Parathyroid adenoma (tissue), 2 donors: ENCODE measurements at regions not wholly inside any gene's neighbourhood (a gene's known extent, or its start where the extent isn't known, plus 50 kb on each side); places are given as distances from the start of the nearest gene placed in this dataset.
"Not testable (repeated sequence)": the region's sequence is repeated elsewhere in the genome, so short reads cannot be mapped to it uniquely, and the experiment has no call there.

Experiments
- H2AFZ ChIP-seq: fragments of 300-600 bp; sonication (generic); one replicate; pipeline ENCODE4 v1.7.0; 2017; ENCODE audit warnings: antibody characterized with exemption, mild to moderate bottlenecking
- H3K27ac ChIP-seq: fragments of 300-600 bp; sonication (generic); one replicate; pipeline ENCODE4 v1.7.0; 2017
- H3K27me3 ChIP-seq: fragments of 300-600 bp; sonication (generic); one replicate; pipeline ENCODE4 v1.7.0; 2017; ENCODE audit warnings: low read length; ENCODE audit not compliant: control insufficient read depth, insufficient read depth
- H3K36me3 ChIP-seq: fragments of 300-600 bp; sonication (generic); one replicate; pipeline ENCODE4 v1.7.0; 2017; ENCODE audit warnings: low read length; ENCODE audit not compliant: control insufficient read depth, insufficient read depth
- H3K4me1 ChIP-seq: fragments of 300-600 bp; sonication (generic); one replicate; pipeline ENCODE4 v1.7.0; 2017; ENCODE audit warnings: control low read depth
- H3K4me2 ChIP-seq: fragments of 300-600 bp; sonication (generic); one replicate; pipeline ENCODE4 v1.7.0; 2017; ENCODE audit warnings: low read length
- H3K4me3 ChIP-seq: fragments of 300-600 bp; sonication (generic); one replicate; pipeline ENCODE4 v1.7.0; 2017; ENCODE audit warnings: low read depth, low read length
- H3K79me2 ChIP-seq: fragments of 300-600 bp; sonication (generic); one replicate; pipeline ENCODE4 v1.7.0; 2017; ENCODE audit warnings: control low read depth
- H3K9ac ChIP-seq: fragments of 300-600 bp; sonication (generic); one replicate; pipeline ENCODE4 v1.7.0; 2017; ENCODE audit warnings: mild to moderate bottlenecking
- H3K9me3 ChIP-seq: fragments of 300-600 bp; sonication (generic); one replicate; pipeline ENCODE4 v1.7.0; 2017; ENCODE audit warnings: low read length; ENCODE audit not compliant: control insufficient read depth
- TF ChIP-seq, protein P1 (sequence below): fragments of 300-600 bp; sonication (generic); IDR thresholded peaks from one replicate; pipeline ENCODE4 v1.7.0; 2017; ENCODE audit warnings: antibody characterized with exemption, mild to moderate bottlenecking
- donor health status: primary hyperparathyroidism.

DNA sequence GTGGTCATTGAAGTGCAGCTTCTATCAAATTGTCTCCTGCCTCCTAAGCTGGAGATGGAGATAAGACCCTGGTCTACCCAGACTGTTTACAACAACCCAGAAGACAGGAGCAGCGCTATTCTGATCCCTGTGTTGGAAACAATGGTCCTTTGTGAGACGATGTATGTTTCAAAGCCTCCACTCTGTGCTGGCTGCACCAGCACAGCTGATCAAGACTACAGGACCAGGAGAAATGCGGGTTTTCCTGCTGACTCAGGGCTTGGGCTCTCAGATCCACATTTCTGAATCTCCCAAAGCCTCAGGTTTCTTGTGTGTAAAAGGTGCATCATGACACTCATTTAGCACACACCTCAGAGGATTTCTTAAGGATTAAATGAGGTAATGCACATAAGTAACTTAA lies 92.0 kb downstream of the POU3F3 start:
- Histone ChIP-seq H3K9me3 (no peaks in the 10 kb centered on the region), H3K36me3 (no peaks in the 10 kb centered on the region), H3K27me3 (no peaks in the 10 kb centered on the region), H2AFZ (no peak overlapping the region), H3K27ac (no peak overlapping the region), H3K4me2 (no peak overlapping the region), H3K4me1 (no peaks in the 10 kb centered on the region), H3K9ac (no peak overlapping the region), H3K79me2 (no peaks in the 10 kb centered on the region), H3K4me3 (no peak overlapping the region)
- TF ChIP-seq, protein P1, sequence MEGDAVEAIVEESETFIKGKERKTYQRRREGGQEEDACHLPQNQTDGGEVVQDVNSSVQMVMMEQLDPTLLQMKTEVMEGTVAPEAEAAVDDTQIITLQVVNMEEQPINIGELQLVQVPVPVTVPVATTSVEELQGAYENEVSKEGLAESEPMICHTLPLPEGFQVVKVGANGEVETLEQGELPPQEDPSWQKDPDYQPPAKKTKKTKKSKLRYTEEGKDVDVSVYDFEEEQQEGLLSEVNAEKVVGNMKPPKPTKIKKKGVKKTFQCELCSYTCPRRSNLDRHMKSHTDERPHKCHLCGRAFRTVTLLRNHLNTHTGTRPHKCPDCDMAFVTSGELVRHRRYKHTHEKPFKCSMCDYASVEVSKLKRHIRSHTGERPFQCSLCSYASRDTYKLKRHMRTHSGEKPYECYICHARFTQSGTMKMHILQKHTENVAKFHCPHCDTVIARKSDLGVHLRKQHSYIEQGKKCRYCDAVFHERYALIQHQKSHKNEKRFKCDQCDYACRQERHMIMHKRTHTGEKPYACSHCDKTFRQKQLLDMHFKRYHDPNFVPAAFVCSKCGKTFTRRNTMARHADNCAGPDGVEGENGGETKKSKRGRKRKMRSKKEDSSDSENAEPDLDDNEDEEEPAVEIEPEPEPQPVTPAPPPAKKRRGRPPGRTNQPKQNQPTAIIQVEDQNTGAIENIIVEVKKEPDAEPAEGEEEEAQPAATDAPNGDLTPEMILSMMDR: no peak

GRCh38 chr2:104947456-104947855 lies 90.4 kb upstream of the MRPS9 start:
- not testable (repeated sequence) for H3K9me3 ChIP-seq, H3K9ac ChIP-seq, H3K79me2 ChIP-seq, H3K4me2 ChIP-seq, H2AFZ ChIP-seq, H3K36me3 ChIP-seq, H3K27ac ChIP-seq, H3K27me3 ChIP-seq, H3K4me1 ChIP-seq, H3K4me3 ChIP-seq

GRCh38 chr2:104952976-104953375 lies 84.9 kb upstream of the MRPS9 start:
- H3K79me2 ChIP-seq: no peaks in the 10 kb centered on the region
- H3K9ac ChIP-seq: no peak overlapping the region
- no peaks in the 10 kb centered on the region for H3K4me1 ChIP-seq
- H3K27ac ChIP-seq: no peak overlapping the region
- H2AFZ ChIP-seq: no peak overlapping the region
- TF ChIP-seq, protein P1: no peak
- no peaks in the 10 kb centered on the region for H3K36me3 ChIP-seq
- H3K9me3 ChIP-seq: no peaks in the 10 kb centered on the region
- H3K27me3 ChIP-seq: no peaks in the 10 kb centered on the region
- no peak overlapping the region for H3K4me2 ChIP-seq
- H3K4me3 ChIP-seq: no peak overlapping the region

- H3K9me3 ChIP-seq: peaks cover 5% of the 10 kb centered on the region
- H2AFZ ChIP-seq: no peak overlapping the region
- H3K79me2 ChIP-seq: no peaks in the 10 kb centered on the region
- no peak overlapping the region for H3K4me3 ChIP-seq
- no peaks in the 10 kb centered on the region for H3K36me3 ChIP-seq
- no peaks in the 10 kb centered on the region for H3K27me3 ChIP-seq
- no peak overlapping the region for H3K27ac ChIP-seq
- TF ChIP-seq, protein P1: no peak
- H3K4me2 ChIP-seq: no peak overlapping the region
- no peak overlapping the region for H3K9ac ChIP-seq
- H3K4me1 ChIP-seq: no peaks in the 10 kb centered on the region
These were observed 72.0 kb upstream of the MRPS9 start for GRCh38 chr2:104965900-104966299.

GRCh38 chr2:104969564-104969963 lies 68.3 kb upstream of the MRPS9 start:
- Histone ChIP-seq H3K4me3 (no peak overlapping the region), H3K79me2 (no peaks in the 10 kb centered on the region), H3K9ac (no peak overlapping the region), H3K9me3 (no peaks in the 10 kb centered on the region), H3K4me2 (no peak overlapping the region), H3K36me3 (no peaks in the 10 kb centered on the region), H3K4me1 (no peaks in the 10 kb centered on the region), H3K27me3 (no peaks in the 10 kb centered on the region), H2AFZ (no peak overlapping the region), H3K27ac (no peak overlapping the region)
- TF ChIP-seq, protein P1: no peak
